Spleen (tissue), 11 donors: ENCODE measurements at regions not wholly inside any gene's neighbourhood (a gene's known extent, or its start where the extent isn't known, plus 50 kb on each side); places are given as distances from the start of the nearest gene placed in this dataset.

ENCODE experiments used
- DNase-seq: peaks from one replicate; pipeline ENCODE4 v3.0.0-alpha.2; 2020
- H3K27ac ChIP-seq, 8 donors: fragments of 200-600 bp; sonication (generic) in 7 of 8; 1 replicate in 4 of 8; 2 replicates in 4 of 8; pipeline versions ENCODE4 v1.5.0 to v1.8.0; 2016 to 2021; ENCODE audit warnings: inconsistent platforms in 4 of 8, mild to moderate bottlenecking in 4 of 8, moderate library complexity in 1 of 8
- H3K27me3 ChIP-seq, 7 donors: fragments of 200-600 bp; sonication (generic) in 6 of 7; replicated peaks in 1 of 7; 1 replicate in 4 of 7; 2 replicates in 3 of 7; pipeline versions ENCODE4 v1.5.0 to v1.8.0; 2016 to 2021; ENCODE audit warnings: inconsistent platforms in 3 of 7, mild to moderate bottlenecking in 1 of 7
- H3K36me3 ChIP-seq, 6 donors: fragments of 200-600 bp; sonication (generic) in 5 of 6; 1 replicate in 4 of 6; 2 replicates in 2 of 6; pipeline versions ENCODE4 v1.5.0 to v1.8.0; 2016 to 2021; ENCODE audit warnings: inconsistent platforms in 2 of 6
- H3K4me1 ChIP-seq, 6 donors: fragments of 200-600 bp; sonication (generic) in 5 of 6; 1 replicate in 3 of 6; 2 replicates in 3 of 6; pipeline versions ENCODE4 v1.5.0 to v1.8.0; 2016 to 2021; ENCODE audit warnings: inconsistent platforms in 3 of 6
- H3K4me3 ChIP-seq, 8 donors: fragments of 200-600 bp; sonication (generic) in 7 of 8; 1 replicate in 4 of 8; 2 replicates in 4 of 8; pipeline versions ENCODE4 v1.5.0 to v1.8.0; 2016 to 2021; ENCODE audit warnings: inconsistent platforms in 4 of 8, mild to moderate bottlenecking in 4 of 8, moderate library complexity in 2 of 8
- H3K9me3 ChIP-seq, 8 donors: fragments of 200-600 bp; sonication (generic) in 7 of 8; 1 replicate in 4 of 8; 2 replicates in 4 of 8; pipeline versions ENCODE4 v1.5.0 to v1.8.0; 2016 to 2021; ENCODE audit warnings: inconsistent platforms in 4 of 8
- CTCF ChIP-seq, 11 experiments: fragments of 200-600 bp in 7 of 11; fragments of 450-650 bp in 4 of 11; sonication (generic) in 4 of 11; IDR thresholded peaks in 8 of 11; conservative IDR thresholded peaks in 3 of 11; 1 replicate in 7 of 11; 2 replicates in 4 of 11; pipeline versions ENCODE4 v1.4.0 to v1.8.0; 2016 to 2021; ENCODE audit warnings: antibody characterized with exemption in 11 of 11, inconsistent platforms in 4 of 11, mild to moderate bottlenecking in 1 of 11
- POLR2A ChIP-seq, 3 donors: fragments of 450-650 bp; IDR thresholded peaks; one replicate each; pipeline ENCODE4 v1.5.1; 2017; ENCODE audit warnings: antibody characterized with exemption in 3 of 3, mild to moderate bottlenecking in 1 of 3
- POLR2AphosphoS5 ChIP-seq, 3 donors: sonication (generic); formaldehyde crosslinking; IDR thresholded peaks; one replicate each; pipeline ENCODE4 v1.5.1; 2017; ENCODE audit warnings: antibody characterized with exemption in 3 of 3
- WGBS, 5 donors: extraction: QIAGEN DNeasy Blood & Tissue Kit in 3 of 5; methylation state at CpG; one replicate each; pipeline versions ENCODE4 v1.1.5 to v1.1.7; 2013 to 2018; 5-methylcytosine and 5-hydroxymethylcytosine counted together
- intact Hi-C: fragments of 100-400 bp; cut with DNase I; formaldehyde crosslinking; loops from one replicate; pipeline ENCODE4 v1.15.0; 2023; ENCODE audit warnings: low total_unique reads
- donor health status: healthy with polysubstance abuse.
- donor health status: DM: no; HTN: no; CAD: no; lungs with moderate emphysema.
- donor health status: DM: no; HTN: no; CAD: no.
- donor health status: Bipolar disorder and iron deficiency.
- donor health status: healthy.
- donor health status: DM: no; HTN: no; CAD: no.
- donor health status: DM: yes; HTN: yes; CAD: no.

- Histone ChIP-seq H3K9me3 (no peaks in the 10 kb centered on the region), H3K27ac (no peak overlapping the region), H3K36me3 (no peaks in the 10 kb centered on the region), H3K4me3 (no peak overlapping the region), H3K27me3 (peaks cover 0 to 7% (median 0%) of the 10 kb centered on the region in 7 donors), H3K4me1 (no peaks in the 10 kb centered on the region)
- WGBS, 5 donors, result 70 to 84% (median 72%) methylated on average over 4 of the region's 4 CpGs
- intact Hi-C loops, result no loop called here
- no peak for DNase-seq
- TF ChIP-seq CTCF (IDR thresholded peaks at IDR 0.05 in 8 of 11, conservative IDR thresholded peaks at IDR 0.05 in 3 of 11) (no peak), POLR2AphosphoS5 (IDR thresholded peaks at IDR 0.05) (no peak), POLR2A (IDR thresholded peaks at IDR 0.05) (no peak)
These were observed 248.2 kb upstream of the SORL1-AS1 start for GRCh38 chr11:121700968-121701367.

- Histone ChIP-seq H3K9me3 (no peaks in the 10 kb centered on the region), H3K36me3 (no peaks in the 10 kb centered on the region), H3K4me3 (no peak overlapping the region), H3K4me1 (no peaks in the 10 kb centered on the region), H3K27ac (no peak overlapping the region), H3K27me3 (peaks cover 0 to 19% (median 0%) of the 10 kb centered on the region in 7 donors)
- WGBS, 5 donors, result 43 to 52% (median 45%) methylated on average over 5 of the region's 5 CpGs
- no peak for TF ChIP-seq POLR2AphosphoS5 (IDR thresholded peaks at IDR 0.05)
- DNase-seq, result no peak
- intact Hi-C loops, result no loop called here
These were observed 247.0 kb upstream of the SORL1-AS1 start for GRCh38 chr11:121699801-121700200.

- no peak for DNase-seq
- Histone ChIP-seq H3K4me1 (no peaks in the 10 kb centered on the region), H3K9me3 (no peaks in the 10 kb centered on the region), H3K27me3 (peaks cover 0 to 25% (median 0%) of the 10 kb centered on the region in 7 donors), H3K36me3 (no peaks in the 10 kb centered on the region), H3K27ac (no peak overlapping the region), H3K4me3 (no peak overlapping the region)
- TF ChIP-seq CTCF (IDR thresholded peaks at IDR 0.05 in 8 of 11, conservative IDR thresholded peaks at IDR 0.05 in 3 of 11) (no peak), POLR2A (IDR thresholded peaks at IDR 0.05) (no peak), POLR2AphosphoS5 (IDR thresholded peaks at IDR 0.05) (no peak)
- WGBS, 5 donors, result 74 to 83% (median 80%) methylated on average over 10 of the region's 10 CpGs
- intact Hi-C loops, result no loop called here
These were observed 244.3 kb upstream of the SORL1-AS1 start for GRCh38 chr11:121696931-121697670.

GRCh38 chr11:121696177-121696871, 243.6 kb upstream of the SORL1-AS1 start:
- Histone ChIP-seq H3K4me1 (no peaks in the 10 kb centered on the region), H3K36me3 (no peaks in the 10 kb centered on the region), H3K27ac (no peak overlapping the region), H3K9me3 (no peaks in the 10 kb centered on the region), H3K27me3 (peaks cover 0 to 28% (median 0%) of the 10 kb centered on the region in 7 donors), H3K4me3 (no peak overlapping the region)
- no peak for TF ChIP-seq POLR2AphosphoS5 (IDR thresholded peaks at IDR 0.05)
- no peak for TF ChIP-seq POLR2A (IDR thresholded peaks at IDR 0.05)
- no peak for TF ChIP-seq CTCF (IDR thresholded peaks at IDR 0.05 in 8 of 11, conservative IDR thresholded peaks at IDR 0.05 in 3 of 11)
- WGBS, 5 donors, result 57 to 61% (median 59%) methylated on average over 20 of the region's 20 CpGs
- intact Hi-C loops, result no loop called here
- no peak for DNase-seq
